GM12878 (cell line): ENCODE measurements at regions not wholly inside any gene's neighbourhood (a gene's known extent, or its start where the extent isn't known, plus 50 kb on each side); places are given as distances from the start of the nearest gene placed in this dataset.

Experiments used
- BCL11A ChIP-seq: IDR thresholded peaks from 2 replicates; pipeline ENCODE4 v1.6.1; 2011; ENCODE audit warnings: low read depth, low read length
- BMI1 ChIP-seq: fragments of 450-650 bp; IDR thresholded peaks from 2 replicates; pipeline ENCODE4 v1.6.1; 2016; ENCODE audit warnings: mild to moderate bottlenecking, moderate library complexity, borderline replicate concordance
- BRCA1 ChIP-seq: IDR thresholded peaks from 2 replicates; pipeline ENCODE4 v1.6.1; 2011; ENCODE audit warnings: low read depth, low read length, improper control_type of control experiment
- CEBPB ChIP-seq, 2 experiments: fragments of 150-350 bp in 1 of 2; IDR thresholded peaks; 2 replicates each; pipeline ENCODE4 v1.6.1; 2012 to 2014; ENCODE audit warnings: low read depth in 2 of 2, low read length in 2 of 2, borderline replicate concordance in 1 of 2, inconsistent platforms in 1 of 2
- EP300 ChIP-seq, 2 experiments: fragments of 150-350 bp in 1 of 2; IDR thresholded peaks; 2 replicates each; pipeline ENCODE4 v1.6.1; 2011 to 2012; ENCODE audit warnings: low read depth in 2 of 2, low read length in 2 of 2, borderline replicate concordance in 1 of 2, improper control_type of control experiment in 1 of 2, inconsistent platforms in 1 of 2; ENCODE audit not compliant: control insufficient read depth in 1 of 2
- ESRRA ChIP-seq: IDR thresholded peaks from 2 replicates; pipeline ENCODE4 v1.6.1; 2012; ENCODE audit warnings: mild to moderate bottlenecking, low read length, improper control_type of control experiment
- MEF2A ChIP-seq: IDR thresholded peaks from 2 replicates; pipeline ENCODE4 v1.6.1; 2011; ENCODE audit warnings: low read depth, mild to moderate bottlenecking, low read length, moderate library complexity; ENCODE audit not compliant: insufficient read depth
- NFXL1 ChIP-seq: fragments of 450-650 bp; IDR thresholded peaks from 2 replicates; pipeline ENCODE4 v1.6.1; 2017; ENCODE audit warnings: antibody characterized with exemption, mild to moderate bottlenecking, borderline replicate concordance
- NFYB ChIP-seq: IDR thresholded peaks from 2 replicates; pipeline ENCODE4 v1.6.1; 2011; ENCODE audit warnings: low read depth, mild to moderate bottlenecking, low read length, improper control_type of control experiment, moderate library complexity; ENCODE audit not compliant: insufficient read depth
- POLR2AphosphoS5 ChIP-seq: IDR thresholded peaks from 2 replicates; pipeline ENCODE4 v1.6.1; 2011; ENCODE audit warnings: mild to moderate bottlenecking, low read length, inconsistent platforms
- RAD51 ChIP-seq: fragments of 450-650 bp; IDR thresholded peaks from 2 replicates; pipeline ENCODE4 v1.6.1; 2016; ENCODE audit warnings: moderate library complexity, mild to moderate bottlenecking, inconsistent platforms
- SPI1 ChIP-seq: IDR thresholded peaks from 2 replicates; pipeline ENCODE4 v1.6.1; 2011; ENCODE audit warnings: low read depth, mild to moderate bottlenecking, low read length, moderate library complexity, borderline replicate concordance; ENCODE audit not compliant: insufficient read depth
- STAT3 ChIP-seq: IDR thresholded peaks from 2 replicates; pipeline ENCODE4 v1.6.1; 2011; ENCODE audit warnings: low read depth, low read length, improper control_type of control experiment
- TF ChIP-seq, protein P1 (sequence below): fragments of 450-650 bp; IDR thresholded peaks from 2 replicates; pipeline ENCODE4 v1.6.1; 2018; ENCODE audit warnings: mild to moderate bottlenecking, low read depth, moderate library complexity; ENCODE audit not compliant: partially characterized antibody
- TF ChIP-seq, protein P2 (sequence below): IDR thresholded peaks from 2 replicates; pipeline ENCODE4 v1.6.1; 2012; ENCODE audit warnings: mild to moderate bottlenecking, low read depth, low read length
- TF ChIP-seq, protein P3 (sequence below): fragments of 450-650 bp; IDR thresholded peaks from 2 replicates; pipeline ENCODE4 v1.6.1; 2017; ENCODE audit warnings: mild to moderate bottlenecking, moderate library complexity

DNA sequence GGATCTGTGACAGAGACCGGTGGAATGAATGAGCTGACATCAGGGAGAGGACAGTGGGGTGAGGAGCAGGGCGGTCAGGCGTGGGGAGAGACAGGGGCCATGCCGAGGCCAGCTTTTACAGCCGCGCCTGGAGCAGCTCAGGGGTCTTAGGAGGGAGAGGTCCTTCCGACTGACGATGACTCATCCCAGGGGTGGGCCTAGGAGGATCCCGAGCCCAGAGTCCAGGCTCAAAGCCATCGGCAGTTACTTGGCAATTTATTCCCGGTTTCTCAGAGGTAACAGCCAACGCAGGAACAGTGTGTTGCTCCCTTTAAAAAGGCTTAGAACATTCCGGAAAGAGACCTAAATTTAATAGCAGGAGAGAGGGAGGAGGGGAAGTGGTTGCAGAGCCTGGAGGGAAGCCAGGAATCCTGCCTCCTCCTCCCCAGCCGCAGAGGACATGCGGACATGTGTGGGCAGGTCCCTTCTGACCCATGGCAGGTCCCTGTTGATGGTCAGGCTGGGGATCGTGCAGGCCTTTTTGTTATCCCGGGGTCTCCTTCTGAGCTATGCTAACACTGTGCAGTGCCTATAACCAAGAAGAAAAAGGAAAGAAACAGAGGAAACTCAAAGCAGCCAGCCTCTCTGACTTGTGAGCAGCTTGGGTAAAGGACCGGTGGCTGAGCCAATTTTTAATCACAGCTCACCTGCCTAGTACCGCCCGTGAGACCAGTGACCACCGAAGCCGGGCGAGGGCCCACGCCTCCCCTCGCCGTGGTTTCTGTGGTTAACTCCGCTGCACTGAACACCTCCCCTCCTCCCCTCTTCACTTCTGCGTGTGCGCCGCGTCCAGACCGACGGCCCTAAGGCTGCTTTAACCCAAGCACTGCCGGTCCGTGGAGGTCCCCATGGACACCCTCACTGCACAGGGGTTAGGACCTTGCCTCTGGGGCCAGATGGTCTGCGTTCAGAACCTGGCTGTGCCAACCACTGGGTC is 392.4 kb upstream of the PROK2 start (continued):
- TF ChIP-seq, protein P1, sequence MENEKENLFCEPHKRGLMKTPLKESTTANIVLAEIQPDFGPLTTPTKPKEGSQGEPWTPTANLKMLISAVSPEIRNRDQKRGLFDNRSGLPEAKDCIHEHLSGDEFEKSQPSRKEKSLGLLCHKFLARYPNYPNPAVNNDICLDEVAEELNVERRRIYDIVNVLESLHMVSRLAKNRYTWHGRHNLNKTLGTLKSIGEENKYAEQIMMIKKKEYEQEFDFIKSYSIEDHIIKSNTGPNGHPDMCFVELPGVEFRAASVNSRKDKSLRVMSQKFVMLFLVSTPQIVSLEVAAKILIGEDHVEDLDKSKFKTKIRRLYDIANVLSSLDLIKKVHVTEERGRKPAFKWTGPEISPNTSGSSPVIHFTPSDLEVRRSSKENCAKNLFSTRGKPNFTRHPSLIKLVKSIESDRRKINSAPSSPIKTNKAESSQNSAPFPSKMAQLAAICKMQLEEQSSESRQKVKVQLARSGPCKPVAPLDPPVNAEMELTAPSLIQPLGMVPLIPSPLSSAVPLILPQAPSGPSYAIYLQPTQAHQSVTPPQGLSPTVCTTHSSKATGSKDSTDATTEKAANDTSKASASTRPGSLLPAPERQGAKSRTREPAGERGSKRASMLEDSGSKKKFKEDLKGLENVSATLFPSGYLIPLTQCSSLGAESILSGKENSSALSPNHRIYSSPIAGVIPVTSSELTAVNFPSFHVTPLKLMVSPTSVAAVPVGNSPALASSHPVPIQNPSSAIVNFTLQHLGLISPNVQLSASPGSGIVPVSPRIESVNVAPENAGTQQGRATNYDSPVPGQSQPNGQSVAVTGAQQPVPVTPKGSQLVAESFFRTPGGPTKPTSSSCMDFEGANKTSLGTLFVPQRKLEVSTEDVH, result no peak
- no peak for TF ChIP-seq STAT3
- 0 out of 2 replicates have a peak, but pooled peaks have one; percentile 23 for TF ChIP-seq SPI1
- 0 out of 2 replicates have a peak, but pooled peaks have one; percentile 49 for TF ChIP-seq BCL11A
- TF ChIP-seq BRCA1, result no peak
- TF ChIP-seq ESRRA, result no peak
- TF ChIP-seq NFYB, result no peak
- TF ChIP-seq, protein P2, sequence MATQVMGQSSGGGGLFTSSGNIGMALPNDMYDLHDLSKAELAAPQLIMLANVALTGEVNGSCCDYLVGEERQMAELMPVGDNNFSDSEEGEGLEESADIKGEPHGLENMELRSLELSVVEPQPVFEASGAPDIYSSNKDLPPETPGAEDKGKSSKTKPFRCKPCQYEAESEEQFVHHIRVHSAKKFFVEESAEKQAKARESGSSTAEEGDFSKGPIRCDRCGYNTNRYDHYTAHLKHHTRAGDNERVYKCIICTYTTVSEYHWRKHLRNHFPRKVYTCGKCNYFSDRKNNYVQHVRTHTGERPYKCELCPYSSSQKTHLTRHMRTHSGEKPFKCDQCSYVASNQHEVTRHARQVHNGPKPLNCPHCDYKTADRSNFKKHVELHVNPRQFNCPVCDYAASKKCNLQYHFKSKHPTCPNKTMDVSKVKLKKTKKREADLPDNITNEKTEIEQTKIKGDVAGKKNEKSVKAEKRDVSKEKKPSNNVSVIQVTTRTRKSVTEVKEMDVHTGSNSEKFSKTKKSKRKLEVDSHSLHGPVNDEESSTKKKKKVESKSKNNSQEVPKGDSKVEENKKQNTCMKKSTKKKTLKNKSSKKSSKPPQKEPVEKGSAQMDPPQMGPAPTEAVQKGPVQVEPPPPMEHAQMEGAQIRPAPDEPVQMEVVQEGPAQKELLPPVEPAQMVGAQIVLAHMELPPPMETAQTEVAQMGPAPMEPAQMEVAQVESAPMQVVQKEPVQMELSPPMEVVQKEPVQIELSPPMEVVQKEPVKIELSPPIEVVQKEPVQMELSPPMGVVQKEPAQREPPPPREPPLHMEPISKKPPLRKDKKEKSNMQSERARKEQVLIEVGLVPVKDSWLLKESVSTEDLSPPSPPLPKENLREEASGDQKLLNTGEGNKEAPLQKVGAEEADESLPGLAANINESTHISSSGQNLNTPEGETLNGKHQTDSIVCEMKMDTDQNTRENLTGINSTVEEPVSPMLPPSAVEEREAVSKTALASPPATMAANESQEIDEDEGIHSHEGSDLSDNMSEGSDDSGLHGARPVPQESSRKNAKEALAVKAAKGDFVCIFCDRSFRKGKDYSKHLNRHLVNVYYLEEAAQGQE, result no peak
- TF ChIP-seq, protein P3, sequence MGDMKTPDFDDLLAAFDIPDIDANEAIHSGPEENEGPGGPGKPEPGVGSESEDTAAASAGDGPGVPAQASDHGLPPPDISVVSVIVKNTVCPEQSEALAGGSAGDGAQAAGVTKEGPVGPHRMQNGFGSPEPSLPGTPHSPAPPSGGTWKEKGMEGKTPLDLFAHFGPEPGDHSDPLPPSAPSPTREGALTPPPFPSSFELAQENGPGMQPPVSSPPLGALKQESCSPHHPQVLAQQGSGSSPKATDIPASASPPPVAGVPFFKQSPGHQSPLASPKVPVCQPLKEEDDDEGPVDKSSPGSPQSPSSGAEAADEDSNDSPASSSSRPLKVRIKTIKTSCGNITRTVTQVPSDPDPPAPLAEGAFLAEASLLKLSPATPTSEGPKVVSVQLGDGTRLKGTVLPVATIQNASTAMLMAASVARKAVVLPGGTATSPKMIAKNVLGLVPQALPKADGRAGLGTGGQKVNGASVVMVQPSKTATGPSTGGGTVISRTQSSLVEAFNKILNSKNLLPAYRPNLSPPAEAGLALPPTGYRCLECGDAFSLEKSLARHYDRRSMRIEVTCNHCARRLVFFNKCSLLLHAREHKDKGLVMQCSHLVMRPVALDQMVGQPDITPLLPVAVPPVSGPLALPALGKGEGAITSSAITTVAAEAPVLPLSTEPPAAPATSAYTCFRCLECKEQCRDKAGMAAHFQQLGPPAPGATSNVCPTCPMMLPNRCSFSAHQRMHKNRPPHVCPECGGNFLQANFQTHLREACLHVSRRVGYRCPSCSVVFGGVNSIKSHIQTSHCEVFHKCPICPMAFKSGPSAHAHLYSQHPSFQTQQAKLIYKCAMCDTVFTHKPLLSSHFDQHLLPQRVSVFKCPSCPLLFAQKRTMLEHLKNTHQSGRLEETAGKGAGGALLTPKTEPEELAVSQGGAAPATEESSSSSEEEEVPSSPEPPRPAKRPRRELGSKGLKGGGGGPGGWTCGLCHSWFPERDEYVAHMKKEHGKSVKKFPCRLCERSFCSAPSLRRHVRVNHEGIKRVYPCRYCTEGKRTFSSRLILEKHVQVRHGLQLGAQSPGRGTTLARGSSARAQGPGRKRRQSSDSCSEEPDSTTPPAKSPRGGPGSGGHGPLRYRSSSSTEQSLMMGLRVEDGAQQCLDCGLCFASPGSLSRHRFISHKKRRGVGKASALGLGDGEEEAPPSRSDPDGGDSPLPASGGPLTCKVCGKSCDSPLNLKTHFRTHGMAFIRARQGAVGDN, result no peak
- TF ChIP-seq NFXL1, result no peak
- TF ChIP-seq BMI1, result 0 out of 2 replicates have a peak, but pooled peaks have one; percentile 31
- no peak for TF ChIP-seq CEBPB (IDR thresholded peaks at IDR 0.05; ENCODE audit: borderline replicate concordance in 1 of 2, low read depth in 2 of 2, low read length in 2 of 2)
- TF ChIP-seq EP300 (IDR thresholded peaks at IDR 0.05; ENCODE audit: borderline replicate concordance in 1 of 2, control insufficient read depth in 1 of 2, low read depth in 2 of 2, low read length in 2 of 2), result peak; percentile 21 to 40; a peak in 2 of 4 replicates
- TF ChIP-seq MEF2A, result 0 out of 2 replicates have a peak, but pooled peaks have one; percentile 46
- no peak for TF ChIP-seq RAD51
- TF ChIP-seq POLR2AphosphoS5, result no peak
